Hypothalamus (tissue), 51 donors: ENCODE measurements at regions not wholly inside any gene's neighbourhood (a gene's known extent, or its start where the extent isn't known, plus 50 kb on each side); places are given as distances from the start of the nearest gene placed in this dataset.
"Not testable (repeated sequence)": the region's sequence is repeated elsewhere in the genome, so short reads cannot be mapped to it uniquely, and the experiment has no call there.

Experiments used
- DNase-seq, 51 donors: peaks; one replicate each; lab custom pipeline; 2025; lab: John Stamatoyannopoulos, UW

DNA sequence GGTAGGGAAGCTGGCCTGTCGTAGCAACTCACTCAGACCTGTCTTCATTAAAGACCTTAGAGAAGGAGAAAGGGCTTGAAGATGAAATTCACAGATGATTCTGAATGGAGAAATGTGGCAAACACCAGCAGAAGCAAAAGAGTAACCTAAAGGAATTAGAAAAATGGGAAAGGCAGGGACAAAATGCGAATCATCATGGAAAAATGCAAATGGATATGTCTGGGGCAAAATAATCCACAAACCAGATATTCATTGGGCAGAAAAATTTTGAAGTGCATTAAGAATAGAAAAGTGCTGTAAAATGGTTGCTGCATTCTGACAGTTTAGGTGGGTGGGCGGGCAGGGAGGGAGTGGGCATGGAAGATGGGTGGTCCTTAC, 156.9 kb upstream of the RASGRP1 start:
- no peak for DNase-seq

DNA sequence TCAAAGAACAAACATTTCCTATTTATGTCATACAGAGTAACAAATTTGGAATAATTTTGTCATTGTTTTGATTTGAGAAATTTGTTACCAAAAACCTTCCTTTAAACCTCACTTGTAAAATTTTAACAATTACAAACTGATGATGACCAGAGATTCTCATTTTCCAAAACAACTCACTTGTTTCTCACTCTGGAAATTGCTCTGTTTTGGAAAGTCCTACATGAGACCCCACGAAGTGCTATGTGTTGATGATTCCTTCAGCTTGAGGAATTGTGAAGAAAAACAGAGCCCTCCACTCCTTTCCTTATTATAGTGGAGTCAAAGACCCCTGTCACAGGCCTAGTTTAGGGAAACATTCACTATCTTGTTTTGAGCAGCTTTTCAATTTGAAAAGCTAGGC, 157.6 kb upstream of the RASGRP1 start:
- no peak for DNase-seq

DNA sequence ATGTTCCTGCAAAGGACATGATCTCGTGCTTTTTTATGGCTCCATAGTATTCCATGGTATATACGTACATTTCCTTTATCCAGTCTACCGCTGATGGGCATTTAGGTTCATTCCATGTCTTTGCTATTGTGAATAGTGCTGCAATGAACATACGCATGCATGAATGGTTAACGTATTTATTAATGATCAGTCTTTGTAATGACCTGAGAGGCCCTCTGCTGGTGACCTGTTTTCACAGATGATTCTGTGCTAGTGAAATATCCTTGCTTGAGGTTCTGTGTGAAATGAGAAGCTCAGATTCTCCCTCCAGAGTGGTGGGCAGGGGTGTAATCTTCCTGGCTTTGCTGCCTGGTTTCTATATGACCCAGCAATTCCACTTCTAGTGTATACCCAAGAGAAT, 160.2 kb upstream of the RASGRP1 start:
- no peak for DNase-seq

DNA sequence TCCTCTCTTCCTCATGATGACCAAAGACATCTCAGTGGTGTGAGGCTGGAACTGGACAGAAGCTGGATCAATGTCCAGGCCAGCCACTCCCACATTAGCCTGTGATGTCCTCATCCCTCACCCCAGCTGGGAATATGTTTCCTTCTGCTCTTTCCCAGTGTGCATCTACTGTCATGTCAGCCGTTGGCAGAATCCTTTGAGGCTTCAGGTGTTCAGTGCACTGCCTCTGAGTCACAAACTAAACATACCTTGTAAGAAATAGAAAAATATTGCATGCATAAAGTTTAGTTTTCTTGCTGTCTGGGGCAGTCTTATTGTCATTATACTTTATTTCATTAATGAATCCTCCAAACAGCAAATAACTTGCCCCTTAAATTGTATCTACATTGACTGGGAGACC, 161.6 kb upstream of the RASGRP1 start:
- no peak for DNase-seq

DNA sequence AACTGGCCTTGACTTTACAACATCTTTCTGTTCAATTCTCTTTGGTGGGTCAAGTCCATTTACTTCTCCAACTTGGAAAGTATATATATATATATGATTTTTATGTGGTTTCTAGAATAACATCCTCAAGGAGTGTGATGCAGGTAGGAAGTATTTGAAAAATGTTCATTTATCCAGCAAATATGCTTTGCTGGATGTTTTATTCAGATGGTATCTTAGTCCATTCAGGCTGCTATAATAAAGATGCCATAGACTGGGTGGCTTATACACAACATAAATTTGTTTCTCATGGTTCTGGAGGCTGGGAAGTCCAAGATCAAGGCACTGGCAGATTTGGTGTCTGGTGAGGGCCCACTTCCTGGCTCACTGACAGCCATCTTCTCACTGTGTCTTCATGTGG, 168.7 kb upstream of the RASGRP1 start:
- DNase-seq: no peak

DNA sequence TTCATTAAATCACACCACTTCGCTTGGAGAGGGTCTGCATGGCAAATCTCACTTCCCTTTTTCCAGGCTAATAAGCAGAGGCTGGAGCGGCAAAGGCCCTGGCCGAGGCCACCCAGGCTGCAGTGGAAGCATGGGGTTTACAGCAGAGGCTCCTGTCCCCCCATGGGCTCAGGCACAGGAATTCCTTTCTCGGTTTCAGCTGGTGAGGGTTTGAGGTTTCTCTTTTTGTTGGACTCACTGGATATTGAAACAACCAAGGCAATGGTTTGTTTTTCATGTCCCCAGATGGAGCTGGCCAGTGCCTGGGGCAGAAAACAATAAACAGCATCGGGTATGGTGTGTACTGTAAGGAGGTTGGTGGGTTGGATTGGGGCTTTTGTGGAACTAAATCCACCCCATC, 175.6 kb upstream of the RASGRP1 start:
- DNase-seq: no peak

DNA sequence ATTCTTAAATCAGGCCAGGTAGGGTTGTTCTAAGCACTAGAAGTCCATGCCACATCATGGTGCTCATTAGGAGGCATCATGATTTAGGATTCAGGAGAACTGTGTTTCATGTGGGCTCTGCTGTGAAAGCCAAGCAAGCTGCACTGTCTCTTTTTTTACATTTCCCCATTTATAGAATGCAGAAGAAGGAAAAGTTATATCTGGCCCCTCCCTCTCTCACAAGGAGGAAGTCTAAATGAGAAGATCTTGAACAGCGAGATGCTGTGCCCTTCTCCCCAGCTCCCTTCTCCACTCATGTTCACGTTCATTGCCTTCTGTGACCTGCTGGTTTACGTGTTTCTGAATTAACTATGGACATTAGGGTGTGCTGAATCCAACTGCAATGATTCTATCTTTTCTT, 178.5 kb upstream of the RASGRP1 start:
- no peak for DNase-seq

DNA sequence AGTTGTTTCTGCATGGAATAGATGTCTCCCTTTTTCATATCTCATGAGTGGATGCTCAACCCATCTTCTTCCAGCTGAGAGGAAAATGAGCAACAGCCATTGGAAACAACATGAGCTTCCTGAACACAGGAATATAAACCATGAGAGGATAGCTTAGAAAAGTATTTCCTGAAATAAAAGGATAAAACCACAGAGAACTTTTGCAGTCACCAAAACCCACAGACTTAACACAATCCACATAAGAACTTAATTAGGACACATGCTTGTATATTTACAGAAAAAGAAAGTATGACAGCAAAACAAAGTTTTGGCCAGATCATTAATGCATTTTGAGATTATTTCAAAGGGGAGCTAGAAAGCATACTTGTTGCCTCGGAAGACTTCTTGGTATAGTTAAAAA, 180.5 kb upstream of the RASGRP1 start:
- no peak for DNase-seq

DNA sequence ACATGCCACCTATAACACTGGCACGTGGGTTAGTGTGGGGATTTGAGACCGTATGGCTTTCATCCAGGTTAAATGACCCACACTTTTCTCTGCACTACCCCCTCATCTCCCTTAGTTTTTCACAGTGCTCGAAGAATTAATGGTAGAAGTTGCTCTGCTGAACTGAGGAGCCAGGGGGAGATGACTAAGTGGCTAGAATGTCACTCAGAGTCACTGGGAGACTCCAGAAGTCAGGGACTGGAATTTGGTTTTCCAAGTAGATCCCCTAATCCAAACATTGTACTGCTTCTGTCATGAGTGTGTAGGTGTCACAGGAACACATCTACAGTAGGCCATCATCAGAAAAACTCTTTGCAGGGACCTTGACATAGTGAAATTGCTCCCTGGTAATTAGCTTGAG, 181.0 kb upstream of the RASGRP1 start:
- DNase-seq: no peak

DNA sequence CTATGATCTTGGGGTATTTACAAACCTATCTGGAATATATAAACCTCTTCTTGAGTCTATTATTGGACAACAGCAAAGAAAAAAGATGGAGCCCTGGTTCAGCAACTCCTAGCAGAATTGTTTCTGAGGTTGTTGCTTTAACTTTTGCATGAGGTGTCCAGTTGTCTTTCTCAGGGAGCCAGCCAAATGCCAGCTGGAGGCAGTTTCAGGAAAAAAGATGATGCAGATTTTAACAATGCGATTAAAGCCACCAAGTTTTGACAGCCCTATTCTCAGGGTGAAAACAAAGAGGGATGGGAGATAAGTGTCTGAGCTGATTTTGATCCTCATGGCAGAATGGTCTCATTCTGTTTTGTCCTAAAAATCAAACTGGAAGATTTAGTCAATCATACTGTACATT, 181.6 kb upstream of the RASGRP1 start:
- DNase-seq: no peak

DNA sequence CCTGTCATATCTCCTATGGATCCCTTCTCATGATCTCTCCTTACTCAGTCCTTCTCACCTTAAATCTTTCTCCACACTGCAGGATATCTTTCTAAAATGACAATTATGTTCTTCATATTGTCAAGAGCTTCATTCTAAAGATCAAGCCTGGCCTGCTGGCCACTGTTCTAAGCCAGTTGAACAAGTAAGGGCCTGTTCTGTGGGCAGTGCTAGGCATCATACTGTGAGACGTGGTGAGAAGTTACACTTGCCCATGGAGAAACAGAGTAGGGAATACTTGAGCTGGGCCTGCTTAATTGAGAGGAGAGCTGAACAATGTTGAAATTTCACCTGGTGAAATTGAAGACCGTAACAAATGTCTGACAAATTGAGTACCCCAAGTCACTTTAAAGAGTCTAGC, 184.1 kb upstream of the RASGRP1 start:
- DNase-seq: no peak

DNA sequence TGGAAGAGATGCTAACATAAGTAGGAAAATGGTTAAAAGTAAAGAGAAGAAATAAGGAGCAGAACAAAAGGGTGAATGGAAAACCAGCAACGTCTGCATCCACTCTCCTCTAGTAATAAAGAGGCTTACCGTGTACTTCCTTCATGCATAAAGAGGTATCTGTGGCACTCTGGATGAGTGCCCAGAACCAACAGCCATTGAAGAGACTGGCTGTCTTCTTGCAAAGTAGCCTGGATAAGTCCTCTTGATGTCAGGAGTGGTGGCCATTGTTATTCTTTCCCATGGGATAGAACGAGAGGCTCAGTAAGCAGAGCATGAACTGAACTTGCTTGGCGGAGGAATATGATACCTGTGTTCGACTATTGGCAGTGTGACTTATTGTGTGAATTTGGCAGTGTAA, 186.2 kb upstream of the RASGRP1 start:
- no peak for DNase-seq

DNA sequence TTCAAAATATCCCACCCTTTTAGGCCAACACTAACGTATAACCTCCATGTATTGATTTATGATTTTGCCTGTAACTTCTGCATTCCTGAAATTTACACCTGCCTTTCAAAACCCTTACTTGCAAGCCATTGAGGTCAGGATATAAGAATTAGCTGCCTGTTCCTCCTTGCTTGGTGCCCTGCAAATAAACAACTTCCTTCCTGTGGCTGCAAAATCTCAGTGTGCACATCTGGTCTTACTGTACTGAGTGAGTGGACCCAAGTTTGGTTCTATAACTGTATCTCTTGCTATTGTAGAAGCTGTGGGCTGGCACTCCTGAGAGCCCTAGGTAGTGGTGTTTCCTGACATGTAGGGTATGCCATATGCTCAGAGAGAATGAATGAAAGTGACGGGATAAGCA, 191.1 kb upstream of the RASGRP1 start:
- DNase-seq: no peak

DNA sequence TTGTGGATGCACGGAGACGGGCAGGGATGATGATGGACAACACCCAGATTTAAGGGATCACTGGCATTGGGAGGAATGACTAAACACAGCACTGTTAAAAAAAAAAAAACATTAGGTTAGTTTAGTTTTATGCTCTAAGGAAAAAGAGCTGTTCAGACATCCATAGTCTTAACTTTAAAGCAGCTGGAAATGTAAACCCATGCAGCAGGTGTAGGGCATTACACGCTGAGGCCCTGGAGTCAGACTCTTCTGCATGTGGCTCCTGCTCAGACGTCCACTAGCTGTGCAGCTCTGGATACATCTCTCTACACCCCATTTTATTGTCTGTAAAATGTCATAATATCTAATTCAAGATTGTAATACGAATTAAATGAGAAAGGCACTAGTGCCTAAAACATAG, 191.8 kb upstream of the RASGRP1 start:
- no peak for DNase-seq

DNA sequence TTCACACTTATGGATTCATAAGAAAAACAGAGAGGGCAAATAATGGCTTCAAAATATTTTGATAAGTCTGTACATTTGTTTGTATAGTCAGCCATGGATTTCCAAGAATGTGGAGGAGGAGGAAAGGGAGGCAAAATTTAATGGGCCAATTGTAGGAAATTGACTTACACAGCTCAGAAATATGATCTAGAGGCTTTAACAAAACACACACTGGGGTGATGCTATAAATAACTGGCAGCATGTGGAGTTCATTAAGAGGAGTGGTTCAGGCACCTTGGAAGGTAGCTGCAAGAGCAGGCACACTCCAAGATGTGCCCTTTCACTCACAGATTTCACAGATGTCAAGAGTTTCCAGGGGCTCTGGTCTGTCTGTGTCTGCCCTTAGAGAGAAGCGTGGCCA, 193.4 kb upstream of the RASGRP1 start:
- DNase-seq: no peak

DNA sequence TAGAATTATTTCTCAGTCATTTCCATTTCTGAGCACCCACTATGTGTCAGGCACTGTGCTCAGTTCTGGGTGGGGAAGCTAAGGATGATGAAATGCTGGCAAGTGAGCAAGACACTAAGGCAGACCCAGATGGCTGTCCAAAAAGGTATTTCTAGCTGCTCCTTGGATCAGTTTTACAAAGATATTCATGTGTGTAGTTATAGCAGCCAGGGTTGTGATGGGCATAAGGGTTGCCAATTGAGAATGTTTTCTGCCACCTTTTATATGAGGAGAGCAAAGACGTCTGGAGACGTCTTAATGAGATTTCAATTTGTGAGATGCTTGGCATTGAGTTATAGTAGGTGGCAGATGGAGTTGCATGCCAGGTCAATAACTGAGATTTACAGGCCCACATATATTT, 197.1 kb upstream of the RASGRP1 start:
- DNase-seq: no peak

DNA sequence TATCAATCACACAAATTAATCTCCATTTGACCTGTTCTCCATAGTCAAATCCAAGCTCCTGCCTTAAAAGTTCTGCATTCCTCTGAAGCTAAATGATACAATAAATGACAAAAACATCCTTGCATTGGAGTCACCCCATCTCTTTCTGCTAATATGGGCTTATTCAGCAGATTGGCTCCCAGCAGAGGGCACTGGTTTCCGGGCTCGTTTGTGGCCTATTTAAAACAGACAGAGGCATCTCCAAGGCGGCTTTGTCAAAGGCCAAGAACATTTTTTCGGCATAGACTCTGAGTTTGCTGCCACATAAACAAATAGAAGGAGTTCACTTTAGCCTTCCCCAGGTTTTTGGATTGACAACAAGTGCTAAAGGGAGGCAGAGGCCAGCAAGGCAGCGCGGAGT, 204.4 kb upstream of the RASGRP1 start:
- peak in 6 of 51 donors; percentile 1 to 6 (median 2) for DNase-seq

DNA sequence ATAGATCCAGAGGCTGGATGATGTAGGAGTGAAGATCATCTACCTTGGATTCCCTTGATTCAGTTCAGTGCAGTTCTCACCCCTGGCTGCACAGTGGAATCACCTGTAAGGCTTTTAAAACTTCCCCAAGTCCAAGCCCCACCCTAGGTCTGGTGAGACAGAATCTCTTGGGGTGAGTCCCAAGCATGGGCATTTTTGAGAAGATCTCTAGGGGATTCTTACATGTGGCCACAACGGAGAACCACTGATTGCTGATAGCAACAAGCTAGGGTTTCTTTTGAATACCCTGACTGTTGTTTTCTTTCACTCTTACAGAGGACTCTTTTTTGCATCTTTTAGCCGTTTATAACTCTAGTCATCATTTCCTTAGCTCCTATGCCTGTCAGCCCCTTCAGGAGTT, 204.9 kb upstream of the RASGRP1 start:
- DNase-seq: no peak

DNA sequence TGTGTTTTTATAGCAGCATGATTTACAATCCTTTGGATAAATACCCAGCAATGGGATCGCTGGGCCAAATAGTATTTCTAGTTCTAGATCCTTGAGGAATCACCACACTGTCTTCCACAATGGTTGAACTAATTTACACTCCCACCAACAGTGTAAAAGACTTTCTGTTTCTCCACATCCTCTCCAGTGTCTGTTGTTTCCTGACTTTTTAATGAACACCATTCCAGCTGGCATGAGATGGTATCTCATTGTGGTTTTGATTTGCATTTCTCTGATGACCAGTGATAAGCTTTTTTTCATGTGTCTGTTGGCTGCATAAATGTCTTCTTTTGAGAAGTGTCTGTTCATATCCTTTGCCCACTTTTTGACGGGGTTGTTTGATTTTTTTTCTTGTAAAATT, 209.5 kb upstream of the RASGRP1 start:
- not testable (repeated sequence) for DNase-seq

DNA sequence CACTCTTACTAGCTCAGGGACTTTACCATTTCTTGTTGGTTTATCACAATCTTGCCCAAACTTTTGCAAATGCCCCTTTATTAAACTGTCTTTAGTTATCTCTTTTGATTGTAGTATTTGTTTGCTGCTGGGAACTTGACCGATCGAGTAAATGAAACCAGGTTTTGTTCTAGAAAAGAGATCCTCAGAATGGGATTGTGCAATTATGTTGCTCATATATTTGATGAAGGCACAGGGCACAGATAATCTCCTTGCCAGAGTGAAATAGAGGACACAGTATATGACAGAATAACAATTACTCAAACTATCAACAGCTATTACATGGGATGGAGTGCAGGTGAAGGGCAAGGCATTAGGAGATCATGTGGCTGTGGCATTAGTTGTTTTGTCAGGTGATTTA, 216.6 kb upstream of the RASGRP1 start:
- no peak for DNase-seq

DNA sequence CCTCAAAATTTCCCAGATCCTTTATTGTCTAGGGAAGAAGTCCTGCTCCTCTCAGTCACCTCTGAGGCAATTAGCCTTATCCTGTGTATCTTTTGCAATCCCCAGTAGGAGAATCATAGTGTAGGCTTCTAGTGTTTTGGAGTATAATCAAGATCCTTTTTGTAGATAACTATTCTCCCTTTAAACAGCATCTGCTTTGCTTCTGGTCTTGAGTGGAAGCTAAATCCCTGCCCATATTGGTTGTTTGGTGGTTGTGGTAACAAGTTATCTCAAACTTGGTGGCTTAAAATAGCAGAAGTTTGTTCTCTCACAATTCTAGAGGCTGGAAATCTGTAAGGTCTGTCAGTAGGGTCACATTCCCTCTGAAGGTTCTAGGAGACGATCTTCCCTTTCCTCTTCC, 217.5 kb upstream of the RASGRP1 start:
- no peak for DNase-seq

DNA sequence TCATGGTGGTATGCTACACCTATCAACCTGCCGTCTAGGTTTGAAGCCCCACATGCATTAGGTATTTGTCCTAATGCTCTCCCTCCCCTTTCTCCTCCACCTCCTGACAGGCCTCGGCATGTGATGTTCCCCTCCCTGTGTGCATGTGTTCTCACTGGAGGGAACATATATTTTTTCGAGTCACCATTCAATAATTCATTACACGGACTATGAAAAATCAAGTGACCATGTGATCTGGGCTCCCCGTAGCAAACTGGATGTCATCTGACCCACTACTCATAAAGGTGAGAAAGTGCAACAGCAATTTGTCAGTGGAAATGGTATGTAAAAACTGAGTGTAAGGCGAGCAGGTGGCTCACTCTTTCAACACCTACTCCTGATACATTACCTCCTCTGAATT, 224.3 kb upstream of the RASGRP1 start:
- DNase-seq: no peak

DNA sequence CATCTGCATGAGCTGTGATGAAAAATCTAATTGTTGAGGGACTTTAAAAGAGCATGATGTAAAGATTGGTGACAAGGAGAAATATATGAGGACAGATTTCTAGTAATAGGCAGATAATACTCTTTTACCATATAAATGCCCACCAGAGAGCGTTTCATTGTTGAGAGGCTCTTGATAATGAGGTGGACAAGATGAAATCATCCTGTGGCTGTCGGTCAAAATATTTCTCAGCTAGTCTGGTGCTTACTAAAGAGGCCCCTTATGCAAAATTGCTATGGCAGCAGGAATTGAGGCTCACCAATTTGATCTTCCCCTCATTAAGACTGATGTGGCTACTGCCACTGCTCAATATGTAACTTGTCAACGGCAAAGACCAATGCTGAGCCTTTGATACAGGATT, 225.0 kb upstream of the RASGRP1 start:
- DNase-seq: no peak

DNA sequence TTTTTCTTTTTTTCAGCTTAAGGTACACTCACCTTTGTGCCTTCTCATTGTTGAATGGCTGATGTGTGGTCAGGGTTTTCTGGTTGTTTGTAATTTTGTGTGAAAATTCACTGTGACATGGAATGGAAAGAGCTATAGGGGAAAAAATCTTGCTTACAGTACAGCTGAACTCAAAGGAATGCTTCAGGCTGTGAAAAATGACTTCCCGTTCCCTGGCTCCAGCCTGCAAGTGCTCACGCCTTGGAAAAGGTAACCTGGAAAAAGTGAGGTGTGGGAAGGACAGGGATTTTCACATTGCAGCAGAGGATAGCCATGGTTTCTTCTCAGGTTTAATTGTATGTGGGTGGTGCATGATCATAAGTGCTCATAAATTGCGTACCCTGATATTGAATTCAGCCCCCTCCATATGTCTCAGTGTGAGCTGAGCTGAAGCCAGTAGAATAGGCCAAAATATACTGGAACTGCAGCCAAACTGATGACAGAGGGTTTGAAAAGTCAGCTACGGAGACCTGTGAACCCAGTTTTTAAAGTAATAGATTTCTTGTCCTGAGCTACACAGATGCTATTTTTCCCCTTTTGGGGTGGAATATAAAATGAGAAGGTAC, 228.7 kb upstream of the RASGRP1 start:
- no peak for DNase-seq
